Keratinocyte (primary cell): ENCODE measurements at regions not wholly inside any gene's neighbourhood (a gene's known extent, or its start where the extent isn't known, plus 50 kb on each side); places are given as distances from the start of the nearest gene placed in this dataset.

ENCODE experiments used
- DNase-seq: peaks from one replicate; pipeline ENCODE4 v3.0.0-alpha.2; 2011; ENCODE audit warnings: low read depth, missing footprints, low spot score
- FAIRE-seq: peaks from 2 replicates; lab custom pipeline; 2011; peaks lifted over from hg19 to GRCh38; lab: Jason Lieb, UNC
- H2AFZ ChIP-seq: 2 replicates; pipeline ENCODE4 v1.6.0; 2012; ENCODE audit warnings: low read length, control low read depth, inconsistent platforms; ENCODE audit not compliant: control insufficient read depth
- H3K27ac ChIP-seq: 2 replicates; pipeline ENCODE4 v1.5.1; 2011; ENCODE audit warnings: low read length; ENCODE audit not compliant: control insufficient read depth, insufficient read depth
- H3K27me3 ChIP-seq: 3 replicates; pipeline ENCODE4 v1.6.0; 2011; ENCODE audit warnings: low read length; ENCODE audit not compliant: control insufficient read depth, insufficient read depth; ENCODE audit errors: extremely low read depth
- H3K36me3 ChIP-seq, 2 experiments: 2 replicates in 1 of 2; 3 replicates in 1 of 2; pipeline ENCODE4 v1.5.1; 2011; ENCODE audit warnings: low read length in 2 of 2, mild to moderate bottlenecking in 1 of 2; ENCODE audit not compliant: control insufficient read depth in 2 of 2, insufficient read depth in 2 of 2; ENCODE audit errors: extremely low read depth in 1 of 2
- H3K4me1 ChIP-seq: 3 replicates; pipeline ENCODE4 v1.5.1; 2011; ENCODE audit warnings: low read length; ENCODE audit not compliant: control insufficient read depth, insufficient read depth; ENCODE audit errors: extremely low read depth
- H3K4me2 ChIP-seq: 3 replicates; pipeline ENCODE4 v1.6.0; 2011; ENCODE audit warnings: low read depth, low read length; ENCODE audit not compliant: control insufficient read depth, insufficient read depth; ENCODE audit errors: extremely low read depth
- H3K4me3 ChIP-seq, 3 experiments: fragments of 200-600 bp in 1 of 3; sonication (generic) in 1 of 3; 2 replicates in 2 of 3; 3 replicates in 1 of 3; pipeline ENCODE4 v1.5.1; 2011 to 2016; ENCODE audit warnings: low read length in 3 of 3, mild to moderate bottlenecking in 3 of 3, control low read depth in 2 of 3, inconsistent platforms in 1 of 3, low read depth in 1 of 3, mixed read lengths in 1 of 3, mixed run types in 1 of 3, moderate library complexity in 1 of 3; ENCODE audit not compliant: control insufficient read depth in 2 of 3, insufficient read depth in 2 of 3; ENCODE audit errors: extremely low read depth in 1 of 3
- H3K79me2 ChIP-seq: 2 replicates; pipeline ENCODE4 v1.6.0; 2012; ENCODE audit warnings: low read length; ENCODE audit not compliant: control insufficient read depth, insufficient read depth
- H3K9ac ChIP-seq: 3 replicates; pipeline ENCODE4 v1.6.0; 2011; ENCODE audit warnings: low read length; ENCODE audit not compliant: control insufficient read depth, insufficient read depth; ENCODE audit errors: extremely low read depth
- H3K9me1 ChIP-seq: 3 replicates; pipeline ENCODE4 v1.6.0; 2011; ENCODE audit warnings: low read length; ENCODE audit not compliant: control insufficient read depth, insufficient read depth; ENCODE audit errors: extremely low read depth
- H3K9me3 ChIP-seq: 2 replicates; pipeline ENCODE4 v1.5.1; 2012; ENCODE audit warnings: low read depth, low read length; ENCODE audit not compliant: control insufficient read depth
- H4K20me1 ChIP-seq: 3 replicates; pipeline ENCODE4 v1.6.0; 2011; ENCODE audit warnings: low read length; ENCODE audit not compliant: control insufficient read depth, insufficient read depth; ENCODE audit errors: extremely low read depth
- EZH2 ChIP-seq: IDR thresholded peaks from one replicate; pipeline ENCODE4 v1.6.1; 2012; ENCODE audit warnings: inconsistent platforms, mild to moderate bottlenecking, low read length, moderate library complexity
- dilution Hi-C: fragments of 300-500 bp; cut with MboI; formaldehyde crosslinking; loops from one replicate; pipeline ENCODE4 v1.7.0; 2020; ENCODE audit warnings: low sequenced_read_pairs; ENCODE audit not compliant: extremely low pct_ligation_motif_present
- TF ChIP-seq, protein P1 (sequence below), 3 experiments: IDR thresholded peaks in 1 of 3; conservative IDR thresholded peaks in 1 of 3; optimal IDR thresholded peaks in 1 of 3; 2 replicates in 2 of 3; 3 replicates in 1 of 3; pipeline versions ENCODE3 to v1.5.1; 2011; ENCODE audit warnings: low read length in 3 of 3, mild to moderate bottlenecking in 3 of 3, moderate library complexity in 2 of 3, control low read depth in 1 of 3, inconsistent platforms in 1 of 3; ENCODE audit not compliant: insufficient read depth in 2 of 3; ENCODE audit errors: extremely low read depth in 1 of 3

DNA sequence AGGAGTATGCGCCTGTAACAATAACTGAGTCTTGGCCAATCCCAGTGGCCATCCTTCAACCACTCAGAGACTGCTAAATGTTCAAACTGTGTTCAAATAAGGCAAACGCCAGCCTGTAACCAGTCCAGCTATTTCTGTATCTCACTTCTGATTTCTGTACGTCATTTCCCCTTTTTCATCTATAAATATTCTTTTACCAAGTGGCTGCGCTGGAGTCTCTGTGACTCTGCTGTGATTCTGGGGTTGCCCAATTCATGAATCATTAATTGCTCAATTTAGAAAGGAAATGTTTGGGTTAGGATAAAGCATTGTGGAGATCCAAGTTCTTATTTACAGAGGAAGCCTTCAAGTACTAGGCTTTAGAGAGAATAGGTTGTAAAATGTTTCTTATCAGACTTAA is 89.8 kb upstream of the UST start:
- DNase-seq (no peak), FAIRE-seq (no peak)
- H2AFZ ChIP-seq: no peak overlapping the region
- dilution Hi-C loops: no loop called here
- no peak overlapping the region for H3K27ac ChIP-seq
- H3K9ac ChIP-seq: no peak overlapping the region
- no peaks in the 10 kb centered on the region for H3K36me3 ChIP-seq
- H3K9me3 ChIP-seq: no peaks in the 10 kb centered on the region
- H3K4me1 ChIP-seq: no peaks in the 10 kb centered on the region
- TF ChIP-seq, protein P1, sequence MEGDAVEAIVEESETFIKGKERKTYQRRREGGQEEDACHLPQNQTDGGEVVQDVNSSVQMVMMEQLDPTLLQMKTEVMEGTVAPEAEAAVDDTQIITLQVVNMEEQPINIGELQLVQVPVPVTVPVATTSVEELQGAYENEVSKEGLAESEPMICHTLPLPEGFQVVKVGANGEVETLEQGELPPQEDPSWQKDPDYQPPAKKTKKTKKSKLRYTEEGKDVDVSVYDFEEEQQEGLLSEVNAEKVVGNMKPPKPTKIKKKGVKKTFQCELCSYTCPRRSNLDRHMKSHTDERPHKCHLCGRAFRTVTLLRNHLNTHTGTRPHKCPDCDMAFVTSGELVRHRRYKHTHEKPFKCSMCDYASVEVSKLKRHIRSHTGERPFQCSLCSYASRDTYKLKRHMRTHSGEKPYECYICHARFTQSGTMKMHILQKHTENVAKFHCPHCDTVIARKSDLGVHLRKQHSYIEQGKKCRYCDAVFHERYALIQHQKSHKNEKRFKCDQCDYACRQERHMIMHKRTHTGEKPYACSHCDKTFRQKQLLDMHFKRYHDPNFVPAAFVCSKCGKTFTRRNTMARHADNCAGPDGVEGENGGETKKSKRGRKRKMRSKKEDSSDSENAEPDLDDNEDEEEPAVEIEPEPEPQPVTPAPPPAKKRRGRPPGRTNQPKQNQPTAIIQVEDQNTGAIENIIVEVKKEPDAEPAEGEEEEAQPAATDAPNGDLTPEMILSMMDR (optimal IDR thresholded peaks at IDR 0.05 in 1 of 3, IDR thresholded peaks at IDR 0.05 in 1 of 3, conservative IDR thresholded peaks at IDR 0.05 in 1 of 3; ENCODE audit: extremely low read depth in 1 of 3, insufficient read depth in 2 of 3, low read length in 3 of 3): no peak
- TF ChIP-seq EZH2: no peak
- no peak overlapping the region for H3K4me2 ChIP-seq
- no peak overlapping the region for H3K4me3 ChIP-seq
- H3K27me3 ChIP-seq: no peaks in the 10 kb centered on the region
- H3K9me1 ChIP-seq: no peaks in the 10 kb centered on the region
- H4K20me1 ChIP-seq: no peaks in the 10 kb centered on the region
- H3K79me2 ChIP-seq: no peaks in the 10 kb centered on the region

DNA sequence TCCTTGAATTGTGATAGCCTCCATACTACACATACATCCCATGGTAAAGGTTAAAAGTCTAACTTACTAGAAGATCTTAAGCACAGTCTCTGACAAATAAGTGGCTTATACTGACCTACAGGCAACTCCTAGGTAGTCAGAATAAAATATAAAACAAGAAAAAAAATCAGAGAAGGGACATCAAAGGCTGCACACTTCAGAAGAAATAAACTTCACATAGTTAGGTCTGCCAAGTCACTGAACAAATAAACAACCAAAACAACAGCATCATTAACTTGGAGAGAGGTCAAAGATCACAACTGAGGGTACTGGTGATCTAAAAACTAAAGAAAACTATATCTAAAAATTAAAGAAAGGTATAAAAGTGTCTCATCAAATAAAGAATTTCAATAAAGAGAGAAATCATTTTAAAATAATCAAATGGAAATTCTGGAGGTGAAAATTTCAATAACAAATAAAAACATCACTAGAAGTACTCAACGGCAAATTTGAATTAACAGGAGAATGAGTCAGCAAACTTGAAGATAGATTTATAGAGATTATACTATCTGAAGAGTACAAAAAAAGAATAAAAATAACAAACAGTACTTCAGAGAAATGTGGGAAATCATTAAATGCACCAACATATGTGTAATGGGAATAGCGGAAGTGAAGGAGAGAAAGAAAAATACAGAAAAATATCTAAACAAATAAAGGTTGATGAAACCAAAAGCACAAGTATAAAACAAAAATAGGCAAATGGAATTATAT is 88.0 kb upstream of the UST start:
- no peak overlapping the region for H2AFZ ChIP-seq
- no peaks in the 10 kb centered on the region for H3K9me3 ChIP-seq
- no peaks in the 10 kb centered on the region for H3K36me3 ChIP-seq
- H3K9me1 ChIP-seq: no peaks in the 10 kb centered on the region
- H3K9ac ChIP-seq: no peak overlapping the region
- TF ChIP-seq EZH2: no peak
- TF ChIP-seq, protein P1 (optimal IDR thresholded peaks at IDR 0.05 in 1 of 3, IDR thresholded peaks at IDR 0.05 in 1 of 3, conservative IDR thresholded peaks at IDR 0.05 in 1 of 3; ENCODE audit: extremely low read depth in 1 of 3, insufficient read depth in 2 of 3, low read length in 3 of 3): no peak
- H3K4me2 ChIP-seq: no peak overlapping the region
- dilution Hi-C loops: no loop called here
- H4K20me1 ChIP-seq: no peaks in the 10 kb centered on the region
- H3K4me3 ChIP-seq: no peak overlapping the region
- DNase-seq (no peak), FAIRE-seq (no peak)
- H3K4me1 ChIP-seq: no peaks in the 10 kb centered on the region
- no peak overlapping the region for H3K27ac ChIP-seq
- no peaks in the 10 kb centered on the region for H3K79me2 ChIP-seq
- no peaks in the 10 kb centered on the region for H3K27me3 ChIP-seq
